K562 (cell line): ENCODE measurements at regions not wholly inside any gene's neighbourhood (a gene's known extent, or its start where the extent isn't known, plus 50 kb on each side); places are given as distances from the start of the nearest gene placed in this dataset.

Experiments used
- ATAC-seq: fragments of 200-7000 bp; cut with Tn5 transposase; 3 replicates; pipeline ENCODE4 v1.9.1; 2020; ENCODE audit warnings: moderate library complexity
- BruUV-seq: library from RNA; stranded (reverse); fragments of 400-500 nt; replicated peaks from 2 replicates; lab custom pipeline; 2021; lab: Mats Ljungman, UMichigan
- CTCF ChIA-PET: fragments of 300-600 bp; formaldehyde crosslinking; extraction: SDS; loops from one replicate; lab custom pipeline; 2021; ENCODE audit warnings: low intra/inter-chr PET ratio; lab: Yijun Ruan, JAX
- POLR2A ChIA-PET: fragments of 300-600, 350-650 bp; sonication (Branson Sonifier 250); formaldehyde crosslinking; extraction: SDS; loops from one replicate; lab custom pipeline; 2021; ENCODE audit warnings: antibody characterized with exemption, inconsistent platforms; lab: Yijun Ruan, JAX
- DNase-seq, 4 experiments: peaks; one replicate each; pipeline versions ENCODE4 v3.0.0 to v3.0.0-alpha.2; 2011 to 2018; ENCODE audit warnings: low spot score in 3 of 4, mixed read lengths in 3 of 4; ENCODE audit errors: extremely low read depth in 1 of 4
- FAIRE-seq: peaks from 2 replicates; lab custom pipeline; 2011; peaks lifted over from hg19 to GRCh38; lab: Jason Lieb, UNC
- H2AFZ ChIP-seq: 2 replicates; pipeline ENCODE4 v1.6.0; 2011; ENCODE audit warnings: low read depth, low read length, control low read depth, inconsistent platforms
- H3K27ac ChIP-seq: fragments of 200-600 bp; 3 replicates; pipeline ENCODE4 v1.8.0; 2011; ENCODE audit warnings: low read depth, mild to moderate bottlenecking, control low read depth, inconsistent platforms, low read length, moderate library complexity, mixed read lengths; ENCODE audit errors: extremely low read depth
- H3K27me3 ChIP-seq, 2 experiments: fragments of 300-600 bp in 1 of 2; 2 replicates in 1 of 2; 3 replicates in 1 of 2; pipeline versions ENCODE4 v1.6.0 to v1.8.0; 2011; ENCODE audit warnings: inconsistent platforms in 2 of 2, low read length in 2 of 2, mild to moderate bottlenecking in 1 of 2, mixed read lengths in 1 of 2, moderate library complexity in 1 of 2; ENCODE audit not compliant: control insufficient read depth in 2 of 2, insufficient read depth in 2 of 2
- H3K36me3 ChIP-seq: fragments of 300-600 bp; 3 replicates; pipeline ENCODE4 v1.8.0; 2011; ENCODE audit warnings: mild to moderate bottlenecking, low read length, inconsistent platforms; ENCODE audit not compliant: control insufficient read depth, insufficient read depth
- H3K4me1 ChIP-seq, 2 experiments: fragments of 200-600 bp in 1 of 2; replicated peaks in 1 of 2; 2 replicates in 1 of 2; 3 replicates in 1 of 2; pipeline versions ENCODE4 v1.5.1 to v1.8.0; 2011; ENCODE audit warnings: inconsistent platforms in 2 of 2, low read length in 2 of 2, mild to moderate bottlenecking in 1 of 2, mixed read lengths in 1 of 2, moderate library complexity in 1 of 2; ENCODE audit not compliant: control insufficient read depth in 2 of 2, insufficient read depth in 2 of 2
- H3K4me2 ChIP-seq: 2 replicates; pipeline ENCODE4 v1.6.1; 2011; ENCODE audit warnings: low read length, control low read depth, inconsistent platforms, mixed read lengths; ENCODE audit not compliant: insufficient read depth
- H3K4me3 ChIP-seq: fragments of 200-600 bp; sonication (generic), shearing (Covaris generic); 2 replicates; pipeline ENCODE4 v1.5.1; 2016; ENCODE audit warnings: control low read depth, inconsistent platforms
- H3K79me2 ChIP-seq: fragments of 200-600 bp; 3 replicates; pipeline ENCODE4 v1.8.0; 2011; ENCODE audit warnings: low read length, inconsistent platforms; ENCODE audit not compliant: control insufficient read depth, insufficient read depth
- H3K9ac ChIP-seq, 2 experiments: 2 replicates each; pipeline versions ENCODE4 v1.6.0 to v1.6.1; 2011; ENCODE audit warnings: low read depth in 2 of 2, low read length in 2 of 2, control low read depth in 1 of 2, inconsistent platforms in 1 of 2, mild to moderate bottlenecking in 1 of 2, mixed read lengths in 1 of 2; ENCODE audit not compliant: insufficient read depth in 1 of 2
- H3K9me1 ChIP-seq: one replicate; pipeline ENCODE4 v1.6.0; 2011; ENCODE audit warnings: inconsistent platforms, mild to moderate bottlenecking, low read length, moderate library complexity; ENCODE audit not compliant: control insufficient read depth, insufficient read depth
- H3K9me3 ChIP-seq: replicated peaks from 2 replicates; pipeline ENCODE4 v1.5.1; 2011; ENCODE audit warnings: low read depth, low read length, inconsistent platforms; ENCODE audit not compliant: control insufficient read depth, insufficient read depth
- H4K20me1 ChIP-seq: replicated peaks from 2 replicates; pipeline ENCODE4 v1.6.1; 2011; ENCODE audit warnings: low read length, inconsistent platforms, mixed read lengths; ENCODE audit not compliant: control insufficient read depth, insufficient read depth
- BRD4 ChIP-seq: fragments of 200-600 bp; sonication (generic); IDR thresholded peaks from 2 replicates; pipeline ENCODE4 v1.6.1; 2017; ENCODE audit warnings: inconsistent platforms
- CTBP1 ChIP-seq: fragments of 450-650 bp; IDR thresholded peaks from 2 replicates; pipeline ENCODE4 v1.6.1; 2016; ENCODE audit warnings: borderline replicate concordance
- FOXJ2 ChIP-seq: fragments of 200-800 bp; sonication (Bioruptor generic); IDR thresholded peaks from 2 replicates; pipeline ENCODE4 v1.6.1; 2016; ENCODE audit warnings: missing genetic modification characterization, missing compliant biosample characterization
- HES1 ChIP-seq: fragments of 450-650 bp; IDR thresholded peaks from 2 replicates; pipeline ENCODE4 v1.6.1; 2016; ENCODE audit warnings: low read depth, mild to moderate bottlenecking, moderate library complexity
- KDM1A ChIP-seq, 2 experiments: fragments of 450-650 bp; IDR thresholded peaks; 2 replicates each; pipeline ENCODE4 v1.6.1; 2016; ENCODE audit warnings: mild to moderate bottlenecking in 2 of 2
- MEF2D ChIP-seq: conservative IDR thresholded peaks from 2 replicates; pipeline ENCODE4 v1.6.1; 2016; ENCODE audit warnings: low read depth, missing genetic modification characterization, missing compliant biosample characterization
- PREB ChIP-seq: sonication (generic); formaldehyde crosslinking; IDR thresholded peaks from 2 replicates; pipeline ENCODE4 v1.8.1; 2023; ENCODE audit warnings: mild to moderate bottlenecking, missing genetic modification reagents
- RREB1 ChIP-seq: fragments of 250-450 bp; sonication (Bioruptor Pico); IDR thresholded peaks from 2 replicates; pipeline ENCODE4 v1.4.0; 2020
- SMAD1 ChIP-seq: fragments of 150-350 bp; IDR thresholded peaks from 2 replicates; pipeline ENCODE4 v1.6.1; 2014; ENCODE audit warnings: low read length, low read depth; ENCODE audit not compliant: partially characterized antibody
- ZBTB5 ChIP-seq: fragments of 450-650 bp; IDR thresholded peaks from 2 replicates; pipeline ENCODE4 v1.6.1; 2017; ENCODE audit warnings: antibody characterized with exemption
- ZNF75A ChIP-seq: fragments of 450-650 bp; formaldehyde crosslinking; IDR thresholded peaks from 2 replicates; pipeline ENCODE4 v1.4.0; 2020; ENCODE audit warnings: mild to moderate bottlenecking
- whole genome bisulfite sequencing: fragments of 100-300 bp; shearing (Covaris generic); methylation state at CpG from one replicate; pipeline ENCODE4 v1.1.6; 2016; ENCODE audit warnings: low coverage, mixed read lengths; ENCODE audit not compliant: insufficient coverage; ENCODE audit errors: missing lambda C conversion rate; 5-methylcytosine and 5-hydroxymethylcytosine counted together
- in situ Hi-C: fragments of 300-500 bp; cut with MboI; formaldehyde crosslinking; loops from 4 replicates; pipeline ENCODE4 v1.15.0; 2018; ENCODE audit warnings: inconsistent platforms, mixed read lengths
- intact Hi-C: fragments of 100-400 bp; cut with micrococcal nuclease; formaldehyde crosslinking; loops from 2 replicates; pipeline ENCODE4 v1.14.2; 2022

- no peaks in the 10 kb centered on the region for H3K9me3 ChIP-seq
- H3K27me3 ChIP-seq = no peaks in the 10 kb centered on the region
- H2AFZ ChIP-seq = no peak overlapping the region
- no peak overlapping the region for H3K4me2 ChIP-seq
- H3K27ac ChIP-seq = no peak overlapping the region
- no TSS peak for BruUV-seq
- H3K79me2 ChIP-seq = no peaks in the 10 kb centered on the region
- no peak for DNase-seq
- no peak for ATAC-seq
- FAIRE-seq = no peak
- H3K9me1 ChIP-seq = no peaks in the 10 kb centered on the region
- CTCF ChIA-PET = no interaction called here
- 0% methylated on average over 2 of the region's 7 CpGs for WGBS
- no peaks in the 10 kb centered on the region for H3K4me1 ChIP-seq
- H4K20me1 ChIP-seq = no peaks in the 10 kb centered on the region
- no peaks in the 10 kb centered on the region for H3K36me3 ChIP-seq
- in situ Hi-C loops = no loop called here
- POLR2A ChIA-PET = no interaction called here
- intact Hi-C loops = no loop called here
- H3K9ac ChIP-seq = no peak overlapping the region
- H3K4me3 ChIP-seq = no peak overlapping the region
- TF ChIP-seq BRD4 (no peak), HES1 (no peak), KDM1A (IDR thresholded peaks at IDR 0.05) (no peak), FOXJ2 (tag) (no peak), RREB1 (no peak), ZNF75A (CRISPR knock-in tag) (no peak), CTBP1 (no peak), ZBTB5 (no peak), SMAD1 (no peak), PREB (CRISPR knock-in tag) (no peak), MEF2D (tag) (no peak)
Observed at GRCh38 chr14:98296895-98297294, 975.1 kb downstream of the BCL11B start.
